Muscle layer of colon (tissue), 2 donors: ENCODE measurements at regions not wholly inside any gene's neighbourhood (a gene's known extent, or its start where the extent isn't known, plus 50 kb on each side); places are given as distances from the start of the nearest gene placed in this dataset.

ENCODE experiments used
- H3K27ac ChIP-seq: one replicate; pipeline ENCODE4 v1.7.0; 2013; ENCODE audit warnings: low read depth, mild to moderate bottlenecking, low read length, moderate library complexity
- H3K27me3 ChIP-seq, 2 donors: one replicate each; pipeline ENCODE4 v1.7.0; 2013; ENCODE audit warnings: low read length in 2 of 2, mild to moderate bottlenecking in 2 of 2; ENCODE audit not compliant: insufficient read depth in 2 of 2, control insufficient read depth in 1 of 2
- H3K36me3 ChIP-seq: one replicate; pipeline ENCODE4 v1.7.0; 2013; ENCODE audit warnings: mild to moderate bottlenecking, low read length; ENCODE audit not compliant: insufficient read depth
- H3K4me1 ChIP-seq: one replicate; pipeline ENCODE4 v1.7.0; 2013; ENCODE audit warnings: mild to moderate bottlenecking, low read length; ENCODE audit not compliant: insufficient read depth
- H3K4me3 ChIP-seq, 2 donors: one replicate each; pipeline ENCODE4 v1.7.0; 2013; ENCODE audit warnings: low read length in 2 of 2, low read depth in 1 of 2, mild to moderate bottlenecking in 1 of 2, moderate library complexity in 1 of 2
- H3K9ac ChIP-seq: one replicate; pipeline ENCODE4 v1.7.0; 2013; ENCODE audit warnings: low read length
- H3K9me3 ChIP-seq: one replicate; pipeline ENCODE4 v1.7.0; 2013; ENCODE audit warnings: mild to moderate bottlenecking, low read length
- donor health status: abdominal sarcoma.
- donor health status: Adenocarcinoma of cecum.

DNA sequence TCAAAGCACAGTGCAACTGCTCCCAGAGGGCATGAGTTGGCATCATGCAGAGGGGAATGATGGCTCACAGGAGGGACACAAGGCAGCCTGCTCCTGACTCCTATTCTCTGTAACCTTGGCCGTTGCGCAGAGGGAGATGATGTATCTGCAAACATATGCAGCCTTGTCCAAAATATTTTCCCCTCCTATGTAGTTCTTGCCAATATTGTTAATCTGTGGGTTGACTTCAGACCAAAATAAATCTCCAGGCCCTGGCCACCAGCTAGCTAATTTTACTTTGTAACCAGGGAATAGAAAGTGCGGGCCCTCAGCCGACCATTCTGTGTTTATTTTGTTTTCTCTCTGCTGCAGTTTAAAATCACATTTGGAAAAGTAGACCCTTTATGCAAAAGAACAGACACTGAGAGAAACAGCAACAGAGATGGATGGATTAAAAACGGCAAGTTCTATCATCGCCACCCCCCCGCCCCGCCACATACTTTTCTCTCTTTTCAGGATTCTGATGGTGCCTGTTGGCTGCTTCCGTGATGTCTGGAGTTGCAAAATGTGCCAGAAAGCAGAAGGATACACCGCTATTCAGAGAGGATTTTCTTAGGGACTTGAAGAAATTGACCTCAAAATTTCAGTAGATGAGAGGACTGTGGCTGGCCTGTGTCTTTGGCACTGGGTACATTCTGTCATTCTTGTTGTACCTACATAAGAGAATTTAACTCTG is 185.3 kb upstream of the BCOR start:
- H3K4me3 ChIP-seq = no peak overlapping the region
- no peak overlapping the region for H3K9ac ChIP-seq
- H3K27ac ChIP-seq = no peak overlapping the region

GRCh38 chrX:40282348-40282747 is 184.6 kb upstream of the BCOR start:
- H3K4me3 ChIP-seq = no peak overlapping the region
- H3K4me1 ChIP-seq = peaks cover 5% of the 10 kb centered on the region
- H3K27me3 ChIP-seq = no peaks in the 10 kb centered on the region
- no peak overlapping the region for H3K27ac ChIP-seq
- no peaks in the 10 kb centered on the region for H3K9me3 ChIP-seq
- H3K36me3 ChIP-seq = no peaks in the 10 kb centered on the region
- no peak overlapping the region for H3K9ac ChIP-seq

More for the DNA sequence above, 185.3 kb upstream of the BCOR start:
- Histone ChIP-seq H3K27me3 (no peaks in the 10 kb centered on the region), H3K4me1 (peaks cover 5% of the 10 kb centered on the region), H3K9me3 (no peaks in the 10 kb centered on the region), H3K36me3 (no peaks in the 10 kb centered on the region)

DNA sequence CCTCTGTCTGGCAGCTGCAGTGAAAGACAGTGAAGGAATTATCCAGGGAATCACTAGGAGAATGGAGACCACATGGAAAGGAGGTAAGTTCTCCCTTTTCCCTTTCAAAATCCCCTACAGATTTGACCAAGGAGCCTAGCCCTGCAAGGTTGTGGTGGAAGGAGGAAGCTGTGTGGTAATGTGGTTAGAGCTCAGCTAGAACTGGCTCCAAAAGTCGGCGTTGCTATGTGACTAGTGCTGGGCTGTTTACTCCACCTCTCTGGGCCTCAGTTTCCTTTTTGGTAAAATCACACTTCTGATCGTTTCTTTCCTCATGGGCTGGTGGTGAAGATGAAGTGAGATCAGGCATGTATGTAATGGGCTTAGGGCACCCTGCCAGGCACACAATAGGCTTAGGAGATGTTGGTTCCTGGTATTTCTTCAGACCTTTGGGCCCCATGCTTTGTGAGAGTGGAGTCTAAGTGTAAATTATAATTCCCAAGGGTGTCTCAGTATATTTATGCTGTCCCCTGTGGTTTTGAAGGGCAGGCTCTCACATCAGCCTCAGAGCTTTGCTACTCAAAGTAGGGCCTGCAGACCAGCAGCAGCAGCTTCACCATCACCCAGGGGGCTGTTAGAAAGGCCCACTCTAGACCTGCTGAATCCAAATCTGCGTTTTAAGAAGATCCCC is 183.7 kb upstream of the BCOR start:
- Histone ChIP-seq H3K9ac (no peak overlapping the region), H3K4me3 (no peak overlapping the region), H3K4me1 (peaks cover 5% of the 10 kb centered on the region), H3K27me3 (no peaks in the 10 kb centered on the region), H3K27ac (no peak overlapping the region), H3K36me3 (no peaks in the 10 kb centered on the region), H3K9me3 (no peaks in the 10 kb centered on the region)

- H3K27ac ChIP-seq = no peak overlapping the region
- H3K4me1 ChIP-seq = peaks cover 5% of the 10 kb centered on the region
- no peaks in the 10 kb centered on the region for H3K36me3 ChIP-seq
- no peaks in the 10 kb centered on the region for H3K9me3 ChIP-seq
- H3K9ac ChIP-seq = no peak overlapping the region
- H3K27me3 ChIP-seq = no peaks in the 10 kb centered on the region
- H3K4me3 ChIP-seq = no peak overlapping the region
Measured at GRCh38 chrX:40279762-40280161, 182.0 kb upstream of the BCOR start.

- Histone ChIP-seq H3K36me3 (no peaks in the 10 kb centered on the region), H3K27ac (no peak overlapping the region), H3K27me3 (no peaks in the 10 kb centered on the region), H3K9ac (no peak overlapping the region), H3K4me1 (peaks cover 5% of the 10 kb centered on the region), H3K4me3 (no peak overlapping the region), H3K9me3 (no peaks in the 10 kb centered on the region)
Measured at GRCh38 chrX:40279091-40279430, 181.3 kb upstream of the BCOR start.

GRCh38 chrX:40278340-40279090 is 180.8 kb upstream of the BCOR start:
- H3K27ac ChIP-seq = no peak overlapping the region
- H3K4me1 ChIP-seq = peaks cover 5% of the 10 kb centered on the region
- no peak overlapping the region for H3K4me3 ChIP-seq
- no peaks in the 10 kb centered on the region for H3K36me3 ChIP-seq
- no peak overlapping the region for H3K9ac ChIP-seq
- H3K27me3 ChIP-seq = no peaks in the 10 kb centered on the region
- H3K9me3 ChIP-seq = no peaks in the 10 kb centered on the region

- no peak overlapping the region for H3K9ac ChIP-seq
- peaks cover 2% of the 10 kb centered on the region for H3K4me1 ChIP-seq
- H3K9me3 ChIP-seq = no peaks in the 10 kb centered on the region
- H3K27ac ChIP-seq = no peak overlapping the region
- H3K36me3 ChIP-seq = no peaks in the 10 kb centered on the region
- no peak overlapping the region for H3K4me3 ChIP-seq
- H3K27me3 ChIP-seq = no peaks in the 10 kb centered on the region
Measured at GRCh38 chrX:40277672-40278071, 179.9 kb upstream of the BCOR start.

GRCh38 chrX:40273356-40274050 is 175.7 kb upstream of the BCOR start:
- Histone ChIP-seq H3K27me3 (peaks cover 0 to 2% of the 10 kb centered on the region in 2 donors), H3K4me3 (no peak overlapping the region), H3K36me3 (no peaks in the 10 kb centered on the region), H3K9ac (no peak overlapping the region), H3K27ac (no peak overlapping the region), H3K4me1 (no peaks in the 10 kb centered on the region), H3K9me3 (no peaks in the 10 kb centered on the region)

DNA sequence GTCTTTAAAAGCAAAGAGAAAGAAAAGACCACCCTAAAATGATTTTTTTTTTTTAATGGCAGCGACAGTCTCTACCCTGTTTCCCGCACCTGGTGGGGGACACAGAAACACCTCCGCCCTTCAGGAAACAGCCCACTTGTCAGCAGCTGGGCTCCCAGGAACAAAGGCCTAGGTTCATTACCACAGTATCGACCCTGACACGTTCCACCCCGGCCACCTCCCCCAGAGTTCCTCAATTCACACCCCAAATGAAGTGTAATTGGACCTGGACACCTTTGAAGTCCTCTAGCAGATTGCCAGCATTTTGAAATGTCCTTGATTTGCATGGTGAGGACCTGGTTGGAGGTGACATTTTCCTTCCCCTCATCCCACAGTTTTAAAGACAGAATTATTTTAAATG is 175.0 kb upstream of the BCOR start:
- no peak overlapping the region for H3K4me3 ChIP-seq
- no peaks in the 10 kb centered on the region for H3K9me3 ChIP-seq
- no peaks in the 10 kb centered on the region for H3K36me3 ChIP-seq
- no peak overlapping the region for H3K27ac ChIP-seq
- H3K9ac ChIP-seq = no peak overlapping the region
- H3K27me3 ChIP-seq = peaks cover 0 to 6% of the 10 kb centered on the region in 2 donors
- H3K4me1 ChIP-seq = no peaks in the 10 kb centered on the region

GRCh38 chrX:40272141-40272540 is 174.4 kb upstream of the BCOR start:
- Histone ChIP-seq H3K9me3 (no peaks in the 10 kb centered on the region), H3K27ac (no peak overlapping the region), H3K27me3 (peaks cover 0 to 12% of the 10 kb centered on the region in 2 donors), H3K9ac (no peak overlapping the region), H3K4me1 (no peaks in the 10 kb centered on the region), H3K36me3 (no peaks in the 10 kb centered on the region), H3K4me3 (no peak overlapping the region)

DNA sequence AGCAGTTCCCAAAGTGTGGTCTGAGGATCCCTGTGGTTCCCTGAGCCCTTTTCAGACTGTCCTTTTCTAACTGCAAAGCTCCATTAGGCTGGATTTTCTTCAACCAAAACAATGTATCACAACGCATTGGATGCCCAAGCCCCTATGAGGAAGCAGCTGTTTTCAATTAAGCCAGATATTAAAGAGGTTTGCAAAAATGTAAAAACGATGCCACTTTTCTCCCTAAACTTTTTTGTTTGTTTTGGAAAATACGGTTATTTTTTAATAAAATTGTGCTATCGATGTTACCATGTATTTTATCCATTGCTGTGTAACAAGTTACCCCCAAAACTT is 170.4 kb upstream of the BCOR start:
- Histone ChIP-seq H3K9ac (no peak overlapping the region), H3K9me3 (no peaks in the 10 kb centered on the region), H3K27ac (no peak overlapping the region), H3K4me1 (no peaks in the 10 kb centered on the region), H3K4me3 (no peak overlapping the region), H3K27me3 (peaks cover 0 to 22% of the 10 kb centered on the region in 2 donors), H3K36me3 (no peaks in the 10 kb centered on the region)
